GM21360 (cell line): ENCODE measurements at regions not wholly inside any gene's neighbourhood (a gene's known extent, or its start where the extent isn't known, plus 50 kb on each side); places are given as distances from the start of the nearest gene placed in this dataset.
"Not testable (repeated sequence)": the region's sequence is repeated elsewhere in the genome, so short reads cannot be mapped to it uniquely, and the experiment has no call there.

Experiments used
- ATAC-seq: cut with Tn5 transposase; IDR thresholded peaks from one replicate; pipeline ENCODE4 v1.9.1; 2021; ENCODE audit warnings: mild to moderate bottlenecking, moderate library complexity; ENCODE audit not compliant: unreplicated experiment

DNA sequence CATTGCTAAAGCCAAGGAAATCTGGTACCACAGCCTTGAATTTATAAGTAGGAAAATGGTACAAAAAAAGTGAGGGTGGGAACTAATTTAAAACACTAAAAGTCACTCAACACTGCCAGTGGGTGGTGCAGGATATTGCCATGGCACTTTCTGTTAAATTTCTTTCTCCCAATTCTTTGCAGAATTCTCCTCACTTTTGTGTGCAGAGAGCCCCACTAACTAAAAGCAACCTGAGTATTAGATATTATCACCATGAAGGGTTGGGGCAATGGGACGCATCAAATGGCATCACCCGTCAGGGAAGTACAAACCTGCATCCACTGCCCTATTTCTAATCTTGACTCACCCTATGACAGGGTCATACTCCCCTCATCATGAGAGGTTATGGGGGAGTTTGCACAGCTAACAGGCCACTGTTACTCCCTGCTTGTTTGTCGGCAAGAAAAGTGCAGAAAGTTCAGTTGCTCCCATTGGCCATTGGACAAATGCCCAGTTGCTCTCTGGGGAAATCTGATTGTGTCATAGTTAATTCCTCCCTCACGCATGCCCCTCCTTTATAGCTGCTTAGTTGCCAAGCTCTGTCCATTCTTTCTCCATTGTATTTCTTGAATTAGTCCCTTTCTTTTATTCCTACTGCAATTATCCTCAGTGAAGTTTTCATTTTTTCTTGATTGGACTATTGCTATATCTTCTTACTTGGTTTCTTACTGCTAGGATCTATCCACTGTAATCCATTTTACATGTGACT lies 93.8 kb upstream of the BLID start:
- no peak for ATAC-seq

DNA sequence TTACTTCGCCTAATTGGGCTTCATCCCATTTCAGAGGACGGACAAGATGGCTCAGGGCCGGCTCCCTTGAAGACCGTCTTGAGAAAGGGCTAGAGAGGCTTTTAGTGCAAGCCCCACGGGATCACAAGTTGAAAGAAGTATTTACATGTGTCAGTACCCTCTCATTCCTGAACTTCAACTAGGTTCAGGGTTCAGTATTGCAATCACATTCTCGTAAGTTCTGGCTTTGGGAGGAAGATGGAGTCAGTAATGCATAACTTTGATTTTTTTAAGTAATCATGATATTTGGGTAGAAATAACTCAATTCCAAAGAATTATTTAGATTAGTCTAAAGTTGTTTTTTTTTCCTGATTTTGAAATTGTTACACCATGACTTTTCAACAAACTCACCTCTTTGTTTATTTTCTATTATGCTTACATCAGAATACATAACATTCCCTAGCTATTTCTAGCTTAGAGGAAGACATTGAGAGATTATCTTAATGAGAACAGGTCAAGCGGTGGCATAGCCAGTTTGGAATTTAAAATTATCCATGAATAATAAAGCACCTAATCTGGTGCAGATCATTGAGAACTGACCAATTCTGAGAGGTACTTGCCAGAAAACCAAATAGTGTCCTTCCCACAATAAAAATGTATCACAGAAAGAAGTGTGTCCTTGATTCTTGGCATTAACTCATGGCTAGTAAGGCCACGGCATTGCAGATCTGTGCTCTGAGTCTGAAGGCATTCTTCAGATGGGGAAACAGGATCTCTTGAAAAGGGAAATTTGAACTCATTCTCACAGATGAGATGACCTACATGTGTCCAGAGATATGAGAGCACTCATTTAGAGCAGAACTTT lies 92.1 kb upstream of the BLID start:
- ATAC-seq, result no peak

DNA sequence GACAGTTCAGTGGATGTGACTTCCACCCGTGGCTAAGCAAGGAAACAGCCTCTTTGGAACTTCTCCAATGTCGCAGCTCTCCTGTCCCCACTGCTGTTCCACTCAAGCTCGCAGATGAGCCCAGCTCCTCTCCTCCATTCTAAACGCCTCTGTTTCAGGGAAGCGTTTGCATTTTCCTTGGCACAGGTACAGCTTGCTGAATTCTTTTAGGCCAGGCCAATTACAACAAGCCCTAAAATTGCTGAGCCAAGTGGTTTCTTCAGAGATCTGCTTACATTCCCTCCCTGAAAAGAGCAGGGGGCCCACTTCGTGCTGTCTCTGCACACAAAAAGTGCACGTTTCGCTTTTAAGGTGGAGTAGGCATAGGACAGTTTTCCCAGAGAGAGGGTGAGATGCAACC lies 91.5 kb upstream of the BLID start:
- no peak for ATAC-seq

DNA sequence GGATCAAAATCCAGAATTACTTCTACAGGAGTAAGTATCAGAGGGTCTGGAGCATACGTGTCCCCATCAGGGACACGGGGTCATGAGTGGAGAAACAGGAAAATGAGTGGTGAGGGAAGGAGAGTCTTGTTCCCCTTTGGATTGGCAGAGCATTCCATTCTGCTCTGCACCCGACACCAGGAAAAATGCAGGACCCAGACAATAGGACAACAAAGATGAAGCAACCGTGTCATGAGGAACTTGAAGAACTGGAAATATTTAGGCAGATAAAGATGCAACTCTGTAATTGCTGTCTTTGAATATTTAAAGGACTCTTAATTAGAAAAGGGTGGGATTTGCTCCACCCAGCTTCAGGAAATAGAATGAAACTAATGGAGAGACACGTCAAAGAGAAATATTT lies 89.0 kb upstream of the BLID start:
- ATAC-seq, result no peak

DNA sequence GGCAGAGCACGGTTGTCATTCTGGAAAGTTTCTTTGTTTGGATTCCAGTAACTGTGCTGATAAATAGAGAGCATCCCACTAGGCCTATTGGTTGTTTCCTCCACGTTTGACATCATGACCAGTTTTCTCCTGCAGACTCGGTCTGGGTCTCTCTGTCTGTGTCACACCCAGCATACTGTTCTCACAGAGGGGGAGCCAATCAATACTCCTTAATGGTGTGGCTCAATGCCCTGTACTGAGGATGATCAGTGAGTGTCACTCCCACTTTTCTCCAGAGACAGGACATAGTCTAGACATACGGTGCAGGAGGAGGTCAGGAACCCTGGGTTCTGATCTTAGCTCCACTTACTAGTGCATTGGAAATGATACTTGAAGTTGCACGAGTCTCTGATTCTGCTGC lies 88.2 kb upstream of the BLID start:
- ATAC-seq, result no peak

DNA sequence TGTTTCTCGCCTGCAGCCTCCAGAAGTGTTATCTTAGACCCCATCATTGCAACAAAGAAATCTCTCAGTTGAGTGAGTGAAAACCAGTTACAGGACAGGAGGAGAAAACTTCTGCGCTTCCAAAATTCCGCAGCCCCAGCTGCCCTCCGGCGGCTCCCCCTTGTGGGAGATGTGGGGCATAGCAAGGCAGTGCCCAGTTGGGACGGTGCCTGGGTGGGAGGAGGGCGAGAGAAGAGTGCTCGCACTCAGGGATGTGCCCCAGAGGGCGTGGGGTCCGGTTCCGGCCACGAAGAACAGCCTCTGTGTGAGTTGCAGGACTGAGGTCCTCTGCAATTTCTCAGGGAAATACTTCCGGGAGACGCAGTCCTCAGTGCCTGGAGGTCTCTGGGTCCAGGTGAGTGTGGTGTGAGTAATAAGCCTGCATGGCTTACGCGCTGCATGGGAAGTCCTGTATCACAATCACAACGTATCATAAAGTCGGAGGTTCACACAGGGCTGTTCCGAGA lies 87.0 kb upstream of the BLID start:
- ATAC-seq, result peak; percentile 75

DNA sequence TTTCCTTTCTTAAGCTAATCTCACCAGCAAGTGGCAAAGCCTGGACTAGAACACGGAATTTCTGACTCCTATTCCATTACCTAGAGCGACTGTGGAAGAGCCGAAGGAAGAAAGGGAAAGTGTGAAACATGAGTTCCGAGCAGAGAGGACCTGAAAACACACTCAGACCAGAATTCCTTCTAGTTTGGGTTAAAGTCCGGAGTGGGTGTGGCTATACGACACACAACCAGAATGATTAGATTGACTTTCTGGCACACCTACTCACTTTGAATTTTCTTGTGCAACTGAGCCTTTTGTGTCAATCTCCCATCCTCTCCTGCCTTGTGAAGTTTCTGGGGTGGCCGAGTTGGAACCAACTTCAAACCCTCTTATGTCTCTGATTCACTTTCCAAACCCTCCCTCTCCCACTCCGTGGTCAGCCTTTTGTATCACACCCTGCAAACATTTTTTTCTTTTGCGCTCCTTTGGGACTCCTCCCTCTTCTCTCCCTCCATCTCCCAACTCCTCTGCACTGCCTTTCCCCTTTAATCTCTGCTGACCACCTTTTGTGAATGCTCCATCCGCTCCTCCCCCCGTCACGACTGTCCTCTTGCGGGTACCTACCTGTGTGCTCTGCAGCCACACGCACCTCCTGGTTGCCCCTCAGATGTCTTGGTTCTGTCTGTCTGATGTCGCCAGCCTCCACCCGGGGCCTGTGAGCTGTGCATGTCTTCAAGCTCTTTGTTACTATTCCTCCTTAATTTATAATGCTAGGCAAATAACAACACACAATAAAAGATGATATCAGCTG lies 86.3 kb upstream of the BLID start:
- no peak for ATAC-seq

DNA sequence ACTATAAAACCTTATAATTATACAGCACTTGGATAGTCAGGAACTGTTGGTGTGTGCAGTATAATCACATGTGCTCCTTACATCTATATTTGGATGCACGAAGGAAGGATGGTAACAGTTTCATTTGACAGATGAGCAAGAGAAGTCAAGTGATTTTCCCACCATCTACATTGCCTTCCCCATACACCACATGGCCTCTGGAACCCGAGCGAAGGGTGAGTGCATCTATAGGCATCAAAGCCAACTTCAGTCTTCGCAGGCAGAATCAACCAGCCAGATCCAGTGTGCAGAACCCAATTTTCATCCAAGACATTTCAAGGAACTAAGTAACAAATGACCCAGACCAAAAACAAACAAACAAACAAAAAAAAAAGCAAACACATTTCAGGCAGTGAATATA lies 85.1 kb upstream of the BLID start:
- ATAC-seq, result no peak

DNA sequence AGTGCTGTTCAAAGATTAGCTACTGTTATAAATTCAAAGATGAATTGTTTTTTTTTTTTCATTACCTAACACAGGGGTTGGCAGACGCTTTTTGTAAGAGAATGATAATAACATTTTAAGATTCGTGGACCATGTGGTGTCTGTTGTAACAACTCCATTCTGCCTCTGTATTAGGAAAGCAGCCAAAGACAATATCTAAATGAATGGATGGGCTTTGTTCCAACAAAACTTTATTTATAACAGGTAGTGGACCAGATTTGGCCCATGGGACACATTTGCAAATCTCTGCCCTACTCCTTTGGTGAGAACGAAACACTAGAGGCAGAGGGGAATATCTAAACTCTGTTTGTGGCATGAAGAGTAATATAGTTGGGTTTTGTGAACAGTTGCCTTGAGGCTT lies 83.6 kb upstream of the BLID start:
- ATAC-seq, result no peak

DNA sequence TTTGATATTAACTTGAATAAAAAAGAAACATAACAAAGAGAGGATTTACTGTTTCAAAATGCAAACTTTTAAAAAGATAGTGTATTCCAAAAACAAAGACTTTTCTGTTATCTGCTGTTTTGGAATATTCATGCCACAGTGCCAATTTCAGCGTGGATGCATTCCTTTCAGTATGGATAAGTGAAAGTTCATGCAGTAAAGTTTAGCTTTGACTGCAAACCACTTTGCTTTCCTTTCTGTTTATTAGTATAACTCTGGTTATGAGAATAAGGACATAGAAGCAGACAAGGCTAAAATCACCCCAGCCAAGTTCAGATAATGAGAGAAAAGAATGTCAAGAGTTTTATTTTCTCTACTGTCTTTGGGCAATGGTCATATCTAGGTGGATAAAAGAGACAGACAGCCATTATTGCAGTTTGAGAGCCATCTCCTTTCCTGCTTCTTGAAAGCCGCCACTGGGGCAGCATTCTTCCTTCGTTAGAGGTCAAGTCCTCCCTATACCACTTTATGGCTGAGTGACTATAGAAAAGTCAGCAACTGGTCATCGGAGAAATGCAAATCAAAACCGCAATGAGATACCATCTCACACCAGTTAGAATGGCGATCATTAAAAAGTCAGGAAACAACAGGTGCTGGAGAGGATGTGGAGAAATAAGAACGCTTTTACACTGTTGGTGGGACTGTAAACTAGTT lies 82.4 kb upstream of the BLID start:
- no peak for ATAC-seq

DNA sequence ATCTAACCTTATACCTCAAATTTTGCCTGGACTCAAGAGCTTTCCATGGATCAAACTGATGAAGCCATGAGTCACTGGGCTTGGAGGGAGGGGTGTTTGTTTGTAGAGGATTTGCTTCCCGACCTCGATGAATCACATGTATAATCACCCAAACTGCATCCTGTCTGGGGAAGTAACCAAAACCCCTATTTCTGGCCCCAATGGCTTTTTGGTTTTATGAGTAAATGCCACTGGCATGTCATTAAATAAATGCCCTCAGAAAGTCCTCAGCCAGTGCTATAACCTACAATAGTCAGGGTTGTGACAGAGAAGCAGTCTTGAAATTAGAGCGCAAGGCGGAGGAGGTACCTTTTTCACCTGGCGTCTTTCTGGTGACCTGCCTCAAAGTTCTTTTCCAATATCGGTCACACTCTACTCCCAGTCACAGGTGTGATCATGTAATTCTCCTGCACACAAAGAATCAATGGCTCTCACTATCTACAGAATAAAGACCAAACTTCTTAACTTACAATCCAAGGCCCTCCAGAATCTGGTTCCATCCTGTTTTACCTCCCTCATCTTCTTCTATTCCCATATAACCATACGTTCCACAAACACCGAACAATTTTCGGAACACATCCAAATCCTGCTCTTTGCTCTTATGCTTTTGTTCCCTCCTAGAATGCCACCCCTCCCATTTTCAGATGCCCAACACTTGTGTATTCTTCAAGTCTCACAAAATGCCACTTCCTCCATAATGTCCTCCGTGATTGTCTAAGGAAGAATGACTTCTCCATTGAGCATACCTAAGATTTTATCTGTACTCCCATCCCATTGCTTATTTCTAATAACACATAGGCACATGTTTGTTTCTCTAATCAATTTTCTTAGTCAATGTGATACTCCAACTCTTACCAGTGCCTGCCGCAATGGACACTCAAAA lies 81.3 kb upstream of the BLID start:
- no peak for ATAC-seq

DNA sequence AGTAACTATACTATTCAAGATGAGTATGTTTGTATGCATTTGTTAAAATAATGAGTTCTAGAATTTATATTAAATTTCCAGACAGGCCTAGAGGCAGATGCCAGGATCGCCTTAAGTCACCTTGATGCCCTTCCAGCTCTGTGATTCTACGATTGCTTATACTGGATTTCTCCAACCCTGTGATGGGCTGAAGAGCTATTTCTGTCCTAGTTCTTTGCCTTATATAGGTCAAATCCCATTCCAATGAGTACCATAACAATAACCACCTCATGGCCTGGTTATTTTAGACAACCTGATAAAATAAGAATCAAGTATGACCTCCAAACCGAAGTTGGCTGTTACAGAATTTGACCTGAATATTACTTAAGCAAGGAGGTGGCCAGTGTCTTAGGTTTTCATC lies 79.8 kb upstream of the BLID start:
- no peak for ATAC-seq

DNA sequence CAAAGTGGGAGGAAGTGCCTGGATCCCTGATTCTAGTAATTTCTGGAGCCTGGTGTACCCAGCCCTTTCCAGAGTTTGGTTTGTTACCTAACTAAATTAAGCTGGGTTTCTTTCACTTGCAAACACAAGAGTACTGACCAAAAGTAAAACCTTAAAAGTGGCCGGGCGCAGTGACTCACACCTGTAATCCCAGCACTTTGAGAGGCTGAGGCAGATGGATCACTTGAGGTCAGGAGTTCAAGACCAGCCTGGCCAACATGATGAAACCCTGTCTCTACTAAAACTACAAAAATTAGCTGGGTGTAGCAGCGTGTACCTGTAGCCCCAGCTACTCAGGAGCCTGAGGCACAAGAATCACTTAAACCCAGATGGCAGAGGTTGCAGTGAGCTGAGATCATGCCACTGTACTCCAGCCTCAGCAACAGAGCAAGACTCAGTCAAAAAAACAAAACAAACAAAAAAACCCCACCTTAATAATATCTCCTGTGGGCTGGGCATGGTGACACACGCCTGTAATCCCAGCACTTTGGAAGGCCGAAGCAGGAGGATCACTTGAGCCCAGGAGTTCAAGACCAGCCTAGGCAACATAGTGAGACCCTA lies 78.0 kb upstream of the BLID start:
- not testable (repeated sequence) for ATAC-seq

DNA sequence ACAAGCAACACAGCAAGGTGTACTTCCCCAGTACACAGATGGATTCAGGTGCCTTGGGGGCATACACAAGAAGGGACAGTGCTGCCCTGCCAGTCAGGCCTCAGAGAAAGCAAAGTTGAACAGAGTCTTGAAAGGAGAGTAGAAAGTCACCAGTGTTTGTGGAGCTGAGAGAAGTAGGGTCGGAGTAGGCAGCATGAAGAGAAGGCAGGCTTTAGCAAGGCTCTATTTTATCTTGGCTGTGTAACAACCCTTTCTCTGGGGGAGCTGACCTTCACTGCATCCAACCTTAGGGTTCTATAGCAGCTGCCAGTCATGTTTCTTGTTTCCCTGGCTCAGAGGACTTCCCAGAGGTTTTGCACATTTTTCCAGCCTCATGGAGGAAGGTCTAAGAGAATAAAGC lies 77.4 kb upstream of the BLID start:
- no peak for ATAC-seq

DNA sequence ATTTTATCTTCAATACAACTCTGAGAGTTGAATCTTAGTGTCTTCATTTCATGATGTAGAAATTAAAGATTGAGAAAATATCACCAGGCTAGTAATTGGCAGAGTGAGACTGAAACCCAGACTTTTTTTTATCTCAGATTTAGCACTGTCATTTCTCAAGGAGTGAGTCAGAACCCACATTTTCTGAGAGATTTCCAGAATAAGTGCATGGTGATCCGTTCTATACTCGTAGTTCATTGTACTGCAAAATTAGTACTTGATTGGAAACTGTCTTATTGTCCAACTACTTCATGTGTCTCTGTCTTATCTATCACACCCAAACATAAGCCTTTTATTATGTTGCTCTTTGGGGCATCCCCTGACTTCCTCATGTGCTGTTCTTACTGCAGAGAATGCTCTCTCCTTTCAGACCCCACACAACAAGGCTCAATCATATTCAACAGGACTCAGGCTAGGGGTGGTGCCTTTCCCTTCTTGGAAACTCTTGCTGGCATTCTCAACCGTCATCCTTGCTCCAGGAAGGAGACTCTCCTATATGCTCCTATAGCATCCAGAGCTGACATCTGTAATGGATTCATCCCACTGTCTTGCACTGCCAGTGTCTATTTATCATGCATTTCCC lies 76.7 kb upstream of the BLID start:
- no peak for ATAC-seq

DNA sequence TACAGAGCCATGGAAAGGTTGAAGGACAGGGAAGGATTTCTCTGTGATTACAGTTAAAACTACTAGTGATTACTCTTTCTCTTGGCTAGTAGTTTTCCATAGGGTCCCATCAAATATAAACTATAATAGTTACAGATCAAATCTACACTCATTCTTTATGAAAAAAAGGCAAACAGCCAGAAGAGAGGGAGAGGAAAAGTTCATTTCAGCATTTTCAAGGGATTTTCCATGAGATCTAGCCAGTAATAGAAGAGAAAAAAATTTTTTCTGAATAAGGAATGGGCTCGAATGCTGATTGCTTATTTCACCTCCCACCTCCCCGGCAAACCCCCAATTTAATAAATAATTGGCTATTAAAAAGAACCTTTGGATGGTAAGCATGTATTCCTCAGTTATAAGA lies 74.8 kb upstream of the BLID start:
- no peak for ATAC-seq

DNA sequence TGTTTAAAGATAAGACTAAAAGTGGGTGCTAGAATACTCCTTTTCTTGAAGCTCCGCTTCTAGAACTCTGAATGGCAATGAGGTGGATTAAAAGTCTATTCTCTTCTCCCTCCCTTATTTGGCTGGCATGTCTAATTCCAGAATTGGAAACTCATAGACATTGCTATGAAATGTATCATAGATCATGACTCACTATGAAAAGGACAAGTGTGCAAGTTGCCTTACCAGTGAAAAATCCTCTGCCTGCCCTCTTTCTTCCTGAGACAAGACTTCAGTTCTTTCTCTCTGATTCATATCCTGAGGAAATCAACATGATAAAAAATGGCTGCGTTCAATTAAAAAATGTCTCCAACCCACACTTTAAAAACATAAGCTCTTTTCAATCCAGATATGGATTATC lies 73.2 kb upstream of the BLID start:
- no peak for ATAC-seq

DNA sequence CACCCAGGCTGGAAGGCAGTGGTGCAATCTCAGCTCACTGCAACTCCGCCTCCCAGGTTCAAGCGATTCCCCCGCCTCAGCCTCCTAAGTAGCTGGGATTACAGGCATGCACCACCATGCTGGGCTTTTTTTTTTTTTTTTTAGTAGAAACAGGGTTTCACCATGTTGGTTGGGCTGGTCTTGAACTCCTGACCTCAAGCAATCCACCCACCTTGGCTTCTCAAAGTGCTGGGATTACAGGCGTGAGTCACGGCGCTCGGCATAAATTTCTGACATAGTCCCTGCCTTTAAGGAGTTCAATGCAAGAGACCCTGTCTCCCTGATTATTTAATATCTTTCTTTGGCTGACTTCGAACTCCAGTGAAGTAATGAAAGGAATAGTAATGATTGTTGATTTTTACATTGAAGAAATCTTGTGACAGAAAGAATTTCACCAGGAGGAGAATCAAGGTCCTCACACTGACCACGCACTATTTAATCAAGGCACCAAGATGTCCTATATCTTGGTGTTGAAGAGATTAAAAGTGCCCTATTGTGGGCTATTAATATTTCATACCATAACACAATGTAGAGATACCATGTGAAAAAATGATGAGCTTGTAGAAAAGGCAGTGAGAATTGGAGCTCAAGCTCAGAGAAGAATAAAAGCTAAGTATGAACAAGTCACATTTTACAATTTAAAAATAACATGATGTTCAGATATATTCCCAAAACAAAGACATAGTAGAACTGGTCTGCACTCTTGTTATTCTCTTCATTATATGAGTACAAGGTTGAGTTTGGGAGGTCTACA lies 71.6 kb upstream of the BLID start:
- no peak for ATAC-seq
